ENCODE measurements at regions not wholly inside any gene's neighbourhood (a gene's known extent, or its start where the extent isn't known, plus 50 kb on each side); places are given as distances from the start of the nearest gene placed in this dataset.

DNA sequence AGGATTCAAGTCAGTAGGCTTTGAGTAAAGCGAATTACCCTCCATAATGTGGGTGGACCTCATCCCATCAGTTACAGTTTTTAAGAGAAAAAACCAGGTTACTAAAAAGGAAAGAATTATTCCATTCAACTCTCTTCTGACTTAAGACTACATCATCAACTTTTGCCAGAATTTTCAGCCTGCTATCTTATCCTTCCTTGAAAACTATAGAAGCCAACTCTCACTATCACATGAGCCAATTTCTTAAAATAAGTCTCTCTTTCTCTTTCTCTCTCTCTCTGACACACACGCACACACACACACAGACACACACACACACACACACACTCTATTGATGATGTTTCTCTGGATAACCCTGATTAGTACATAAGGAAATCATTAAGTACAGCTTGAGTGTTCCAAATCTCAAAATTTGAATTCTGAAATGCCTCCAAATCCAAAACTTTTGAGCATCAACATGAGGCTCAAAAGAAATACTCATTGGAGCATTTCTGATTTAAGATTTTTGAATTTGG, 217.0 kb upstream of the PRR20A start:
- Histone ChIP-seq H3K4me3 (no peak overlapping the region), H3K27ac (no peak overlapping the region), H3K9me3 (replicated peaks) (no peaks in the 10 kb centered on the region), H3K4me1 (replicated peaks) (no peaks in the 10 kb centered on the region), H3K36me3 (no peaks in the 10 kb centered on the region), H3K27me3 (replicated peaks) (no peaks in the 10 kb centered on the region)
- no peak for DNase-seq (ENCODE audit: low read depth in 1 of 2, low spot score in 2 of 2)

DNA sequence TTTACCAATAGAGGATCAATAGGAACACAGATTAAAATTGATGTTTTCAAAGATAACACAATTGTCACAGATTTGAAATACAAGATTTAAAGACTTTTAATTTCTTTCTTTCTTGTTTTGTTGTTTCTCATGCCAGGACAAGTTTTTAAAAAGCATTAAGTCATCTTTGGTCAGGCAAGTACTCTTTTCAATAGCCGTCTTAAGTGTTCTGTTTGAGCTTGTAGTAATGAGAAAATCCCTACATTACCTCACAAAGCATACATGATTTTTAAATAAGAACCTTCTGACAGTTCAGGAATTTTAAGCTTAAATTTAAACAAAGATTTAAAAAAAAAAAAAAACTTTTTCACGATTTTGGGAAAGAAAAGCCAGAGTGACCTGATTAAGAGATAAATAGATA, 216.3 kb upstream of the PRR20A start:
- H3K4me3 ChIP-seq = no peak overlapping the region
- H3K36me3 ChIP-seq = no peaks in the 10 kb centered on the region
- no peaks in the 10 kb centered on the region for H3K9me3 ChIP-seq (replicated peaks)
- no peaks in the 10 kb centered on the region for H3K4me1 ChIP-seq (replicated peaks)
- no peak overlapping the region for H3K27ac ChIP-seq
- no peaks in the 10 kb centered on the region for H3K27me3 ChIP-seq (replicated peaks)
- DNase-seq (ENCODE audit: low read depth in 1 of 2, low spot score in 2 of 2) = no peak

DNA sequence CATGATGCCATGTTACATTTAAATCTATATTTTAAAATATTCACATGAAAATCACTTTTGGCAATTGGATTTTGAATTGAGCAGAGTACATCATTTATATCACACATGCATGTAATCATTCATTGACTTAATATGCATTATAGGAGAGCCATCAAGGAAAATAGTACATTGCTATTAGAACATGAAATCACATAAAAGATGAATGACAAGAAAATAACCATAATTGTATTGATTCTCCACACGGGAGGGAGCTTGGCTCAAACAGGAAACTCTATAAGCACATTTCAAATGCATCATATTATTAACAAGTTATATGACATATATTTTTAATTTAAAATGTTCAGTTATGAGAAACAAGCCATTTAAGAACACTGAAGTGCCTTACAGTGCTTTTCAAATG, 208.6 kb upstream of the PRR20A start:
- Histone ChIP-seq H3K9me3 (replicated peaks) (no peaks in the 10 kb centered on the region), H3K27me3 (replicated peaks) (no peaks in the 10 kb centered on the region), H3K27ac (no peak overlapping the region), H3K36me3 (no peaks in the 10 kb centered on the region), H3K4me3 (no peak overlapping the region), H3K4me1 (replicated peaks) (no peaks in the 10 kb centered on the region)
- DNase-seq (ENCODE audit: low read depth in 1 of 2, low spot score in 2 of 2) = no peak

DNA sequence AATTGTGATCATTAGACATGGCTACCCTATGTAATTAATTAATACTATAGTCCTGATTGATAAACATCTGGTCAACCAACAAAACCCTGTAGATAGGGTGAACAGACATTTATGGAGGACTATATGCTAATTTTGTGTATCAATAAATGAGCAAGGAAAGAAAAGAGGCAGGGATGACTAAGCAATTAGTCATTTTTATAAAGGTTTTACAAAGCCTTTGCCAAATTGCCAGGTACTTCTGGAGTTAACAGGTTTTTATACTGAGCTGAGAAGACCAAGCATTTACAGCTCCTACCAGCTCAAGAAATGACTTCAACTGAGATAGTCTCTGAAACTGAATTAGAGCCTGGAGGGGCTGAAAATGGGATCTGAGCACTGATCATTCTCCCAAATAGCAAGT, 186.8 kb upstream of the PRR20A start:
- Histone ChIP-seq H3K9me3 (replicated peaks) (no peaks in the 10 kb centered on the region), H3K27me3 (replicated peaks) (no peaks in the 10 kb centered on the region), H3K4me1 (replicated peaks) (no peaks in the 10 kb centered on the region), H3K4me3 (no peak overlapping the region), H3K36me3 (no peaks in the 10 kb centered on the region), H3K27ac (no peak overlapping the region)
- no peak for DNase-seq (ENCODE audit: low read depth in 1 of 2, low spot score in 2 of 2)

DNA sequence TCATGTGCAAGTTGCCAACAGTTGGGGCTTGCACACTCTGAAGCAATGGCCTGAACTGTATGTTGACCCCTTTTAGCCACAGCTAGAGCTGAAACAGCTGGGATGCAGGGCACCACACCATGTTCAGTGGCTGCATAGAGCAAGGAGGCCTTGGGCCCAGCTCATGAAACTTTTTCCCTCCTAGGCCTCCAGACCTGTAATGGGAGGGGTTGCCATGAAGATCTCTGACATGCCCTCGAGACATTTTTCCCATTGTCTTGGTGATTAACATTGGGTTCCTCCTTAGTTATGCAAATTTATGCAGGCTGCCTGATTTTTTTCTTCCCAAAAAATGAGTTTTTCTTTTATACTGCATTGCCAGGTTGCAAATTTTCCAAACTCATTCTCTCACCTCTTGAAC, 165.1 kb upstream of the PRR20A start:
- no peaks in the 10 kb centered on the region for H3K4me1 ChIP-seq (replicated peaks)
- DNase-seq (ENCODE audit: low read depth in 1 of 2, low spot score in 2 of 2) = no peak
- H3K27me3 ChIP-seq (replicated peaks) = no peaks in the 10 kb centered on the region
- no peaks in the 10 kb centered on the region for H3K36me3 ChIP-seq
- no peak overlapping the region for H3K4me3 ChIP-seq
- H3K27ac ChIP-seq = no peak overlapping the region
- H3K9me3 ChIP-seq (replicated peaks) = no peaks in the 10 kb centered on the region

DNA sequence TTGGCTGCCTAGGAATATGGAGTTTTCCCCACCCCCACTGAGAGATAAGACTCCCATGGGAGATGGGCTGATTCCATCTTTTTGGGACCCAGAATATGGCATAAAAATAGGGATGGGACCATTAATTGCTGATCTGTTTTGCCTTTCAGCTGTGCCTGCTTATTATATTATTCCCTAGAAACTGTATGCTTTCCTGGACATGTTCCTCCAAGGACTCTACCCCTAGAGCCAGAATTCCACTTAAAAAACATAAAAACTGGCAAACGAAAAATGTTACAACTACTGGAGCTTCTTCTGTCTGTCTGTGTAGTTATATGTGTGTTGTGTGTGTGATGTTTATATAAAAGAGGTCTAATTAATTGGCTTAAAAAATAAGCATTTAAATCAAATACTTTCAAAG, 159.9 kb upstream of the PRR20A start:
- no peaks in the 10 kb centered on the region for H3K36me3 ChIP-seq
- DNase-seq (ENCODE audit: low read depth in 1 of 2, low spot score in 2 of 2) = no peak

DNA sequence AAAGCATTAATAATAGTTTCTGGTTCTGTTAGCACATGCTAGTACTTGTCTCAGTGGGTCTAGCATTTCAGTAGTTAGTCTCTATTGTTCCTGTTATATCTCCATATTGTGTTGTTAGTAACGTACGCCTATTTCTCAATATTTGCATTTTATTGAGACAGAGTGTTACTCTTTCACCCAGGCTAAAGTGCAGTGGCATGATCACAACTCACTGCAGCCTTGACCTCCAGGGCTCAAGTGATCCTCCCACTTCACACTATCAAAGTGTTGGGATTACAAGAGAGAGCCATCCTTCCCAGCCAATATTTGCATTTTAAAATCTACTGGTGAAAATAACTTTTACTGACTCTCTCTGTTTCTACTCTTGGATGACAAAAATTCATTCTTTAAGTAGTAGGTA, 154.6 kb upstream of the PRR20A start:
- Histone ChIP-seq H3K4me3 (no peak overlapping the region), H3K27ac (no peak overlapping the region), H3K9me3 (replicated peaks) (no peaks in the 10 kb centered on the region), H3K27me3 (replicated peaks) (no peaks in the 10 kb centered on the region), H3K4me1 (replicated peaks) (no peaks in the 10 kb centered on the region), H3K36me3 (no peaks in the 10 kb centered on the region)
- DNase-seq (ENCODE audit: low read depth in 1 of 2, low spot score in 2 of 2) = no peak

More for the DNA sequence above, 159.9 kb upstream of the PRR20A start:
- Histone ChIP-seq H3K4me1 (replicated peaks) (no peaks in the 10 kb centered on the region), H3K9me3 (replicated peaks) (no peaks in the 10 kb centered on the region), H3K27ac (no peak overlapping the region), H3K27me3 (replicated peaks) (no peaks in the 10 kb centered on the region), H3K4me3 (no peak overlapping the region)

DNA sequence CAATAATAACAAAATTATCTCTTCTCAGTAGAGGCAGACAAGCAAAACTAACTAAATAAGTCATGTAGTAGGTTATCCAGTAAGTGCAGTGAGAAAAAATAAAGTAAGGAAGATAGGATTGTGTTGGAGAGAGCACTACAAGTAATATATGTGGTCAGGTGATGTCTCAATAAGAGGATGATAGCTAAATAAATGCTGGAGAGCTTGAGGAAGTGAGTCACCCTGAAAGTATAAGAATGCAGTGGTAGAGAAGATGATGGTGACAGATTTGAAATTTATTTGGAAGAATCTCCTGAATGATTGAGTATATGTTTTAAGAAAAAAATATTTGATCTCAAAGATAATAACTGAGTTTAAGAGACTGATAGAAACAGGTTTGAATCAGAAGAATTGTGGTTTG, 152.2 kb upstream of the PRR20A start:
- Histone ChIP-seq H3K27ac (no peak overlapping the region), H3K4me1 (replicated peaks) (no peaks in the 10 kb centered on the region), H3K36me3 (no peaks in the 10 kb centered on the region), H3K9me3 (replicated peaks) (no peaks in the 10 kb centered on the region), H3K4me3 (no peak overlapping the region), H3K27me3 (replicated peaks) (no peaks in the 10 kb centered on the region)
- DNase-seq (ENCODE audit: low read depth in 1 of 2, low spot score in 2 of 2) = no peak

DNA sequence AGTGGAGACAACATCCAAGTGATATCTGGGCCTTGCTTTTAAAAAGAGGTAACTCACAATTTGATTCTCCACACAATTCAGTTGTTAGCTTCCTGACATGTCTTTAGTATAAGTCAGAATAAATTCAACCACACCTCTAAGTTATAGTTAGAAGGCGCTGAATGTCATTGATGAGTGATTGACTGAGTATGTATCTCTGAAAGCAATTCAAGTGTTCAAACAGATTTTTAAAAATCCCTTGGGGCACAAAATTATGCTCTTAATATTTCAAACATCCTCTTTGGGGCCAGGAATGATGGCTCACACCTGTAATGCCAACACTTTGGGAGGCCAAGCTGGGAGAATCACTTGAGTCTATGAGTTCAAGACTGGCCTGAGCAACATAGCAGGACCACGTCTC, 137.0 kb upstream of the PRR20A start:
- no peaks in the 10 kb centered on the region for H3K4me1 ChIP-seq (replicated peaks)

DNA sequence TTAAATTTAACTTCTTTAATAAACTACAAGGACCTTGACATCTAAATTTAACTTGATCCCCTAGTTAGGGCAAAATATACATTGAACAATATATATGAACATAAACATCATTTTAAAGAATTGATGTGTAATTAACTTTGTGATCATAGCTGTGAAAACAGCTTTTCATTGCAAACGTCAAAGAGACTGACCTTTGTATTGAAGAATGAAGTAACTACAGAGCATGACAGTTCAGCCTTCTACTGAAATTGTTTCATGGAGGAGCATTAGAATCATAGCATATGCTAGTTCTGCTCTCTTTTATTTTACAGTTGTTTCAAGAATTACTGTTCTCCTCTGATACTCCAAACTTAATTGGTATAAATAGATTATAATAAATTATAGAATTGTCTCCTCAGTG, 123.4 kb upstream of the PRR20A start:
- no peaks in the 10 kb centered on the region for H3K27me3 ChIP-seq (replicated peaks)
- DNase-seq (ENCODE audit: low read depth in 1 of 2, low spot score in 2 of 2) = no peak
- no peak overlapping the region for H3K27ac ChIP-seq
- H3K9me3 ChIP-seq (replicated peaks) = no peaks in the 10 kb centered on the region
- no peaks in the 10 kb centered on the region for H3K36me3 ChIP-seq
- H3K4me3 ChIP-seq = no peak overlapping the region
- no peaks in the 10 kb centered on the region for H3K4me1 ChIP-seq (replicated peaks)

More for the DNA sequence above, 137.0 kb upstream of the PRR20A start:
- no peak overlapping the region for H3K4me3 ChIP-seq
- H3K27ac ChIP-seq = no peak overlapping the region
- no peaks in the 10 kb centered on the region for H3K27me3 ChIP-seq (replicated peaks)
- DNase-seq (ENCODE audit: low read depth in 1 of 2, low spot score in 2 of 2) = no peak
- H3K9me3 ChIP-seq (replicated peaks) = no peaks in the 10 kb centered on the region
- no peaks in the 10 kb centered on the region for H3K36me3 ChIP-seq

DNA sequence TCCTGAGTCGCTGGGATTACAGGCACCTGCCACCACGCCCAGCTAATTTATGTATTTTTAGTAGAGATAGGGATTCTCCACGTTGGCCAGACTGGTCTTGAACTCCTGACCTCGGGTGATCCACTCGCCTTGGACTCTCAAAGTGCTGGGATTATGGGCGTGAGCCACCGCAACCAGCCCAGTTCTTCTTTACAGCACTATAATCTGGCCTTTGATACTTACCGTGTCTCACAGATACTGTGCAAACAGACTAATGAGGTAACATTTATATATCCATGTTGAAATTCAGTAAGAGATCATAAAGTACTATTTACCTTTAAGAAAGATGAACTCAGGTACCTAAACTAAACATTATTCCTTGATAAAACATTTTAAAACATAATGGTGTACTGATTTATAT, 121.8 kb upstream of the PRR20A start:
- no peak overlapping the region for H3K4me3 ChIP-seq

DNA sequence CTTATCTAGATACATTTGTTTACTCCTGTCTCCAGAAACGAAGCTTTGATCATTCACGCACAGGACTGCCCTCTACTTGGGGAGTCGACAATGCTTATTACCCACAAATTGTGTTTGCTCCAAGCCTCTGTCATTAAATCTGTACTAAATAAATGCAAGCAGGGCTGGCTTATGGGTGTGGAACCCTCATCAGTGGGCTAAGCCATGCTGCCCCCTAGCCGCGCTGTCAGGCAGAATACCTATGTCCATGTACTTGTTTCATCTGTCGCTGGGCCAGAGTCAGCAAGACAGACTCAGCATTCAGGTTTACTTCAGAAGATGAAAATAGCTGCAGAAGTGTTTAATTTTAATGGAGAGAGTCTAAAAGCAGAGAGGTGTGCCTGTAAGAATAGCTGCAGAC, 110.0 kb upstream of the PRR20A start:
- Histone ChIP-seq H3K27ac (no peak overlapping the region), H3K9me3 (replicated peaks) (no peaks in the 10 kb centered on the region), H3K27me3 (replicated peaks) (no peaks in the 10 kb centered on the region), H3K4me1 (replicated peaks) (no peaks in the 10 kb centered on the region), H3K36me3 (no peaks in the 10 kb centered on the region), H3K4me3 (no peak overlapping the region)
- no peak for DNase-seq (ENCODE audit: low read depth in 1 of 2, low spot score in 2 of 2)

More for the DNA sequence above, 121.8 kb upstream of the PRR20A start:
- Histone ChIP-seq H3K9me3 (replicated peaks) (no peaks in the 10 kb centered on the region), H3K27me3 (replicated peaks) (no peaks in the 10 kb centered on the region), H3K27ac (no peak overlapping the region), H3K4me1 (replicated peaks) (no peaks in the 10 kb centered on the region), H3K36me3 (no peaks in the 10 kb centered on the region)
- no peak for DNase-seq (ENCODE audit: low read depth in 1 of 2, low spot score in 2 of 2)

DNA sequence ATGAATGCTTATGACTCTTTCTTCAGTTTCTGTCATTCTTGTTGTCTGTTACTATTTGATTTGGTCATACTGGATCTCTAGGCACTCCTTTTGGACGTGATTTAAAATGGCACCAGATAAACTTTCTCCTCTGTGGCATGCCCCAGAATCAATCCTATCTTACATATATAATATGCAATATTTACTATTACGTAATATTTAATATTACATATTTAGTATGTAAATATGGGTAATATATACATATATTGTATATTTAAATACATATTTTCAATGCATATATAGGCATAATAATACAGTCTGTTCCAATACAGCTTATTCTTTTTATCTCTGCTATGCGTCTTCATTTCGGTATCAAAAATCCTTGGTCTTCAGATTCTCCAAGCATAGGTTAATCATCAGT, 104.4 kb upstream of the PRR20A start:
- Histone ChIP-seq H3K4me1 (replicated peaks) (no peaks in the 10 kb centered on the region), H3K9me3 (replicated peaks) (no peaks in the 10 kb centered on the region), H3K27me3 (replicated peaks) (no peaks in the 10 kb centered on the region), H3K27ac (no peak overlapping the region), H3K4me3 (no peak overlapping the region), H3K36me3 (no peaks in the 10 kb centered on the region)
- no peak for DNase-seq (ENCODE audit: low read depth in 1 of 2, low spot score in 2 of 2)

DNA sequence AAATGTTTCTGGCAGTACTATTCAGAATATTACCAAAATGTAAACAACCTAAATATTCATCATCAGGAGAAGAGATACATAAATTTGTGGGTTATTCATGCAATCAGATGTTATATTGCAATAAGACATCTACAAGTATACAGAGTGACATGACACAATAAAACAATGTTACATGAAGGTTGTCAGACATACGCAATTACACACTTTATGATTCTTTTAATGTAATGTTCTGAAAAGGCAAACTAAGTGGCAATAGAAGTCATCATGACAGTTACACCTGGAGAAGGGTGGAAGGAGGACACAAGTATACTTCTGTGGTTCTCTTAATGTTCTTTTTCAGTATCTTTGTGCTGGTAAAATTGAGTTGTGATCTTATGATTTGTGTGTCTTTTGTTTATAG, 95.8 kb upstream of the PRR20A start:
- H3K27ac ChIP-seq = no peak overlapping the region

DNA sequence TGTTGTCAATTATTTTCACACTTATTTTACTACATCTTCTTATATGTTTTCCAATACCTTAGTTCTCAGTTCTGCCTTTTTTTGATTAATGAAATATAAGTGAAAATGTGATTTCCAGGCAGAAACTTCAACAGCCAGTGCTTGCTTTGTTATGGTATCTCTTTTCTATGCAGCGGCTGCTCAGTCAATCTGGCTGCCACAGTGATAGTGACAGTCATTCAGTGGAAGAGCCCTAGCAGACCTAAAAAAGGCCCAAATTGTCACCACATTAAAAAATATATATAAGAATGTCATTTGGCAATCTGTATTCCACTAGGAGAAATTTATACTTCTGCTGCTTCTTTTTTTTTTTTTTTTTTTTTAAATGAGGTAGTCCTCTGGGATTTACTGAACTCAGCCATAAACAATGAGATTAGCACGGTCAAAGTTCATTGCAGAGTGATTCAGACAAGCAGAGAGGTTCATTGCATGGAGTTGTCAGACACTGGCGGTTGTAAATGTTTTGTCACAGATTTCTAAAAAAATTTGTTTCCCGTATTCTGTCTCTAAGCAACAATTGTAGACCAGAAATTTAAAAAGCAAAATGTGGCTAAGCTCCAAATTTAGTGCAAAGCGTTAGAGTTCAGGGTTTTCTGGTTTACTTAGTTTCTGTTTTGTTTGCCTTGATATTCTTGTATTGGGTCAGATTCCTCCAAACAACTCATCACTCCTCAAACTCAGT, 94.7 kb upstream of the PRR20A start:
- Histone ChIP-seq H3K36me3 (no peaks in the 10 kb centered on the region), H3K27ac (no peak overlapping the region), H3K4me1 (replicated peaks) (no peaks in the 10 kb centered on the region), H3K9me3 (replicated peaks) (no peaks in the 10 kb centered on the region), H3K4me3 (no peak overlapping the region), H3K27me3 (replicated peaks) (no peaks in the 10 kb centered on the region)
- no peak for DNase-seq (ENCODE audit: low read depth in 1 of 2, low spot score in 2 of 2)

More for the DNA sequence above, 95.8 kb upstream of the PRR20A start:
- Histone ChIP-seq H3K36me3 (no peaks in the 10 kb centered on the region), H3K27me3 (replicated peaks) (no peaks in the 10 kb centered on the region), H3K4me1 (replicated peaks) (no peaks in the 10 kb centered on the region), H3K4me3 (no peak overlapping the region), H3K9me3 (replicated peaks) (no peaks in the 10 kb centered on the region)
- no peak for DNase-seq (ENCODE audit: low read depth in 1 of 2, low spot score in 2 of 2)
